H9 (cell line): ENCODE measurements at regions not wholly inside any gene's neighbourhood (a gene's known extent, or its start where the extent isn't known, plus 50 kb on each side); places are given as distances from the start of the nearest gene placed in this dataset.

ENCODE experiments used
- DNase-seq: peaks from one replicate; pipeline ENCODE4 v3.0.0-alpha.2; 2017
- H2AFZ ChIP-seq: one replicate; pipeline ENCODE4 v1.6.1; 2013; ENCODE audit warnings: mild to moderate bottlenecking, low read length, control low read depth, moderate library complexity
- H2AK5ac ChIP-seq: 2 replicates; pipeline ENCODE4 v1.6.1; 2013; ENCODE audit warnings: low read length, control low read depth, mixed read lengths; ENCODE audit not compliant: insufficient read length
- H2BK120ac ChIP-seq: one replicate; pipeline ENCODE4 v1.6.1; 2013; ENCODE audit warnings: low read depth, mild to moderate bottlenecking, low read length, control low read depth, inconsistent platforms; ENCODE audit not compliant: poor library complexity, severe bottlenecking
- H2BK12ac ChIP-seq: 2 replicates; pipeline ENCODE4 v1.6.1; 2013; ENCODE audit warnings: low read length, control low read depth, mixed read lengths, low read depth; ENCODE audit not compliant: insufficient read length
- H2BK15ac ChIP-seq: 2 replicates; pipeline ENCODE4 v1.6.1; 2013; ENCODE audit warnings: low read depth, low read length, control low read depth
- H2BK20ac ChIP-seq: one replicate; pipeline ENCODE4 v1.6.1; 2013; ENCODE audit warnings: low read depth, mild to moderate bottlenecking, low read length, control low read depth, inconsistent platforms; ENCODE audit not compliant: poor library complexity, severe bottlenecking
- H2BK5ac ChIP-seq: 2 replicates; pipeline ENCODE4 v1.6.1; 2013; ENCODE audit warnings: low read length, control low read depth, mixed read lengths; ENCODE audit not compliant: insufficient read length
- H3K14ac ChIP-seq: 2 replicates; pipeline ENCODE4 v1.6.1; 2013; ENCODE audit warnings: low read length, control low read depth; ENCODE audit not compliant: insufficient read depth
- H3K18ac ChIP-seq: 2 replicates; pipeline ENCODE4 v1.6.1; 2013; ENCODE audit warnings: low read depth, mild to moderate bottlenecking, mixed read lengths, low read length, control low read depth; ENCODE audit not compliant: insufficient read length
- H3K23ac ChIP-seq: 2 replicates; pipeline ENCODE4 v1.6.1; 2013; ENCODE audit warnings: low read length, control low read depth, mixed read lengths, low read depth; ENCODE audit not compliant: insufficient read length
- H3K23me2 ChIP-seq: 2 replicates; pipeline ENCODE4 v1.6.1; 2013; ENCODE audit warnings: low read depth, mild to moderate bottlenecking, mixed read lengths, low read length, control low read depth; ENCODE audit not compliant: insufficient read length, poor library complexity, severe bottlenecking
- H3K27ac ChIP-seq: 2 replicates; pipeline ENCODE4 v1.5.1; 2013; ENCODE audit warnings: low read length, control low read depth, mixed read lengths, low read depth; ENCODE audit not compliant: insufficient read length
- H3K27me3 ChIP-seq: 2 replicates; pipeline ENCODE4 v1.6.1; 2013; ENCODE audit warnings: low read length, control low read depth, inconsistent platforms; ENCODE audit not compliant: insufficient read depth
- H3K4ac ChIP-seq: 2 replicates; pipeline ENCODE4 v1.6.1; 2013; ENCODE audit warnings: low read depth, mild to moderate bottlenecking, control low read depth, inconsistent platforms, low read length, moderate library complexity
- H3K4me1 ChIP-seq: 2 replicates; pipeline ENCODE4 v1.6.1; 2013; ENCODE audit warnings: low read length, control low read depth, inconsistent platforms; ENCODE audit not compliant: insufficient read depth
- H3K4me2 ChIP-seq: 2 replicates; pipeline ENCODE4 v1.6.1; 2013; ENCODE audit warnings: low read length, control low read depth, mixed read lengths; ENCODE audit not compliant: insufficient read length, insufficient read depth
- H3K56ac ChIP-seq: 2 replicates; pipeline ENCODE4 v1.6.1; 2013; ENCODE audit warnings: low read depth, mild to moderate bottlenecking, mixed read lengths, low read length, control low read depth; ENCODE audit not compliant: insufficient read length
- H3K79me1 ChIP-seq: 2 replicates; pipeline ENCODE4 v1.6.1; 2013; ENCODE audit warnings: low read depth, mild to moderate bottlenecking, moderate library complexity, low read length, control low read depth, inconsistent platforms; ENCODE audit not compliant: insufficient read depth, poor library complexity, severe bottlenecking
- H3K79me2 ChIP-seq: 2 replicates; pipeline ENCODE4 v1.6.1; 2013; ENCODE audit warnings: low read length, control low read depth, inconsistent platforms; ENCODE audit not compliant: insufficient read depth
- H3K9ac ChIP-seq: 2 replicates; pipeline ENCODE4 v1.6.1; 2013; ENCODE audit warnings: low read length, control low read depth, mixed read lengths; ENCODE audit not compliant: insufficient read length; ENCODE audit errors: extremely low read depth
- H3K9me3 ChIP-seq: one replicate; pipeline ENCODE4 v1.6.1; 2013; ENCODE audit warnings: low read depth, low read length, inconsistent platforms; ENCODE audit not compliant: control insufficient read depth
- H3T11ph ChIP-seq: one replicate; pipeline ENCODE4 v1.6.1; 2013; ENCODE audit warnings: mild to moderate bottlenecking, low read length, control low read depth, inconsistent platforms
- H4K20me1 ChIP-seq: one replicate; pipeline ENCODE4 v1.6.1; 2013; ENCODE audit not compliant: control insufficient read depth, insufficient read length, insufficient read depth
- H4K5ac ChIP-seq: 2 replicates; pipeline ENCODE4 v1.6.1; 2013; ENCODE audit warnings: low read depth, mild to moderate bottlenecking, mixed read lengths, low read length, control low read depth; ENCODE audit not compliant: insufficient read length
- H4K8ac ChIP-seq: replicated peaks from 2 replicates; pipeline ENCODE4 v1.6.1; 2013; ENCODE audit warnings: low read length, control low read depth, mixed read lengths, low read depth; ENCODE audit not compliant: insufficient read length
- H4K91ac ChIP-seq: 2 replicates; pipeline ENCODE4 v1.6.1; 2013; ENCODE audit warnings: low read depth, mild to moderate bottlenecking, moderate library complexity, mixed read lengths, low read length, control low read depth; ENCODE audit not compliant: insufficient read length
- H3K27ac Mint-ChIP-seq, 3 experiments: 2 replicates in 2 of 3; 3 replicates in 1 of 3; pipeline ENCODE4 v1.8.0; 2020 to 2021; ENCODE audit warnings: mixed read lengths in 3 of 3, mild to moderate bottlenecking in 1 of 3, moderate library complexity in 1 of 3
- H3K27me3 Mint-ChIP-seq: 2 replicates; pipeline ENCODE4 v1.8.0; 2021; ENCODE audit warnings: low read depth, mild to moderate bottlenecking, moderate library complexity, mixed read lengths
- H3K36me3 Mint-ChIP-seq, 3 experiments: 2 replicates in 2 of 3; 3 replicates in 1 of 3; pipeline ENCODE4 v1.8.0; 2020 to 2021; ENCODE audit warnings: low read depth in 3 of 3, mixed read lengths in 3 of 3; ENCODE audit not compliant: insufficient read depth in 1 of 3
- H3K4me1 Mint-ChIP-seq, 2 experiments: 2 replicates each; pipeline ENCODE4 v1.8.0; 2020; ENCODE audit warnings: mixed read lengths in 2 of 2
- H3K4me3 Mint-ChIP-seq, 2 experiments: 2 replicates in 1 of 2; 3 replicates in 1 of 2; pipeline ENCODE4 v1.8.0; 2020 to 2021; ENCODE audit warnings: mild to moderate bottlenecking in 2 of 2, mixed read lengths in 2 of 2, moderate library complexity in 1 of 2
- H3K9me3 Mint-ChIP-seq, 2 experiments: 2 replicates in 1 of 2; 3 replicates in 1 of 2; pipeline ENCODE4 v1.8.0; 2020; ENCODE audit warnings: mild to moderate bottlenecking in 2 of 2, mixed read lengths in 2 of 2, moderate library complexity in 1 of 2
- WGBS: extraction: QIAGEN DNeasy Blood & Tissue Kit; methylation state at CpG from one replicate; pipeline ENCODE4 v1.1.7; 2013; ENCODE audit warnings: missing lambda C conversion rate, low lambda C conversion rate, mixed read lengths; ENCODE audit not compliant: insufficient read length; ENCODE audit errors: extremely low coverage; 5-methylcytosine and 5-hydroxymethylcytosine counted together
- TF ChIP-seq, protein P1 (sequence below): fragments of 200-600 bp; sonication (generic); conservative IDR thresholded peaks from 3 replicates; pipeline ENCODE4 v1.8.0; 2021; ENCODE audit warnings: antibody characterized with exemption, mild to moderate bottlenecking

- no peak overlapping the region for H2BK12ac ChIP-seq
- no peak overlapping the region for H3K27ac ChIP-seq
- H2AFZ ChIP-seq, result no peak overlapping the region
- TF ChIP-seq, protein P1, sequence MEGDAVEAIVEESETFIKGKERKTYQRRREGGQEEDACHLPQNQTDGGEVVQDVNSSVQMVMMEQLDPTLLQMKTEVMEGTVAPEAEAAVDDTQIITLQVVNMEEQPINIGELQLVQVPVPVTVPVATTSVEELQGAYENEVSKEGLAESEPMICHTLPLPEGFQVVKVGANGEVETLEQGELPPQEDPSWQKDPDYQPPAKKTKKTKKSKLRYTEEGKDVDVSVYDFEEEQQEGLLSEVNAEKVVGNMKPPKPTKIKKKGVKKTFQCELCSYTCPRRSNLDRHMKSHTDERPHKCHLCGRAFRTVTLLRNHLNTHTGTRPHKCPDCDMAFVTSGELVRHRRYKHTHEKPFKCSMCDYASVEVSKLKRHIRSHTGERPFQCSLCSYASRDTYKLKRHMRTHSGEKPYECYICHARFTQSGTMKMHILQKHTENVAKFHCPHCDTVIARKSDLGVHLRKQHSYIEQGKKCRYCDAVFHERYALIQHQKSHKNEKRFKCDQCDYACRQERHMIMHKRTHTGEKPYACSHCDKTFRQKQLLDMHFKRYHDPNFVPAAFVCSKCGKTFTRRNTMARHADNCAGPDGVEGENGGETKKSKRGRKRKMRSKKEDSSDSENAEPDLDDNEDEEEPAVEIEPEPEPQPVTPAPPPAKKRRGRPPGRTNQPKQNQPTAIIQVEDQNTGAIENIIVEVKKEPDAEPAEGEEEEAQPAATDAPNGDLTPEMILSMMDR, result no peak
- Mint-ChIP-seq H3K9me3 (peaks cover 4 to 7% of the 10 kb centered on the region in 2 experiments; a peak in 2 of 5 replicates), H3K36me3 (peaks cover 0 to 8% (median 1%) of the 10 kb centered on the region in 3 experiments; a peak in 3 of 7 replicates), H3K27me3 (peaks cover 40% of the 10 kb centered on the region), H3K4me3 (no peak overlapping the region), H3K4me1 (peaks cover 25 to 30% of the 10 kb centered on the region in 2 experiments), H3K27ac (no peak overlapping the region)
- no peak overlapping the region for H3K56ac ChIP-seq
- no peak overlapping the region for H4K91ac ChIP-seq
- H2BK15ac ChIP-seq, result no peak overlapping the region
- no peak overlapping the region for H2BK20ac ChIP-seq
- H3K9ac ChIP-seq, result no peak overlapping the region
- no peak overlapping the region for H4K5ac ChIP-seq
- H3K9me3 ChIP-seq, result no peaks in the 10 kb centered on the region
- H3K23ac ChIP-seq, result no peak overlapping the region
- no peaks in the 10 kb centered on the region for H3K79me1 ChIP-seq
- DNase-seq, result no peak
- no peaks in the 10 kb centered on the region; the same call in 1 of the 2 replicates for H3K27me3 ChIP-seq
- H4K8ac ChIP-seq, result no peak overlapping the region
- H2BK120ac ChIP-seq, result no peak overlapping the region
- H3K79me2 ChIP-seq, result no peaks in the 10 kb centered on the region
- no peak overlapping the region for H3K14ac ChIP-seq
- WGBS, result no CpG with 5 or more reads among the region's 5 CpGs
- H4K20me1 ChIP-seq, result no peaks in the 10 kb centered on the region
- no peak overlapping the region for H2AK5ac ChIP-seq
- no peak overlapping the region for H3K4me2 ChIP-seq
- no peak overlapping the region for H3T11ph ChIP-seq
- no peak overlapping the region for H2BK5ac ChIP-seq
- no peaks in the 10 kb centered on the region for H3K23me2 ChIP-seq
- H3K4ac ChIP-seq, result no peak overlapping the region
- peaks cover 5% of the 10 kb centered on the region; the same call in 1 of the 2 replicates for H3K4me1 ChIP-seq
- no peak overlapping the region for H3K18ac ChIP-seq
Measured at GRCh38 chr13:91212231-91212630, 135.3 kb upstream of the MIR17HG start.
